GM18951 (cell line): ENCODE measurements at regions not wholly inside any gene's neighbourhood (a gene's known extent, or its start where the extent isn't known, plus 50 kb on each side); places are given as distances from the start of the nearest gene placed in this dataset.

Experiments
- POLR2A ChIP-seq: IDR thresholded peaks from 4 replicates; pipeline ENCODE4 v1.6.1; 2011; ENCODE audit warnings: mild to moderate bottlenecking; ENCODE audit not compliant: insufficient read length, insufficient read depth; ENCODE audit errors: extremely low read depth
- in situ Hi-C: fragments of 300-500 bp; cut with MboI; formaldehyde crosslinking; loops from one replicate; pipeline ENCODE4 v1.12.0; 2022; ENCODE audit warnings: low sequenced_read_pairs, mixed read lengths, inconsistent platforms; ENCODE audit not compliant: unreplicated experiment

DNA sequence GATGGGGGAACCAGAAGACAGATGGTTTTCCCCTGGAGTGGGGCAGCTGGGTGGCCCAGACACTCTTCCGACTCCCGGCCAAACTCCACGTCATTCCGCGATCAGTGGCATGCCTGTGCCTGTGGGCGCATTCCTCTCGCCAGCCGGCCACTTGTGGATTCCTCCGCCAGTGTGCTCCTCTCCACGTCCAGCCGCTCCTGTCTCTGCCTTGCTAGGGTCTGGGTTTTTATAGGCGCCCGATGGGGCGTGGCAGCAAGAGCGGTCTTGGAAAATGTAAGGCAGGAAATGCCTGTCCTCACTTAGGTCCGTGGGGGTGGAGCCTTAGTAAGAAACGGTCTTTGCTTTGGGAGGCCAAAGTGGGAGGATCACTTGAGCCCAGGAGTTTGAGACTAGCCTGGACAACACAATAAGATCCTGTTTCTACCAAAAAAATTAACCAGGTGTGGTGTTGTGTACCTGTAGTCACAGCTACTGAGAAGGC, 81.6 kb upstream of the SEPTIN5 start:
- in situ Hi-C loops = loop anchor here (25.0 kb wide), 1 partner anchor 445 kb away; the partner anchor contains the start of gene SLC25A1
- TF ChIP-seq POLR2A = no peak

DNA sequence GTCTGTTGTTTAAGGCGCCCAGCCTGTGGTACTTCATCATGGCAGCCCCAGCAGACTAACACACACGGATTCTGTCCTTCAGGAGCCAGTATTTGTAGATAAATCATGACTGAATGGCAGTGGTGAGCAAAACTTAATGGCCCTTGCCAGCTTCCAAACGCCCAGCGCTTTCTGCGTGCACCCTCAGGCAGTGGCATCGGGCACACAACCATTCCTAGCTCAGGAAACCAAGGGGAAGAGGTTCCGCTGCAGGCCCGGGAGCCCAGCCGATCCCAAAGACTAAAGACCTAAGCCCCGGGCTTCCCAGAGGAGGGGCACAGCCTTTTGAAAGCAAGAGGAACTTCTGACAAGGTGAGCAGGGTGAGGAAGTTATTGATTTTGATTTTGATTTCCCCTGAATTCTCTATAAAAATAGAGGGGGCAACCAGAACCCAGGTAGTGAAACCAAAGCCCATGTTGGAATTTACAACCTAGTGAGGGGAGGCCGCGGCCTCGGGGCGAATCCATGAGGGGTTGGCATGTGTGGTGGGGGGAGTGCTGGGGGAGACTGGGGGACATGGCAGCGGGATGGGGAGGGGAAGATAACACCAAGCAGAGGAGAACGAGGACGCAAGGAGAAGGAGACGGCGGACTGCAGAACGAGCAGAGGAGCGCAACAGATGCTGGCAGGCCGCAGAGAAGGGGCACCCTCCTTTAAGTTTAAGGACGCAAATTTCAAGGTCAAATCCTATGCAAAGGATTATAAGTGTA, 79.9 kb upstream of the SEPTIN5 start:
- TF ChIP-seq POLR2A = no peak
- in situ Hi-C loops = loop anchor here (25.0 kb wide), 1 partner anchor 447 kb away; the partner anchor contains the start of gene SLC25A1

DNA sequence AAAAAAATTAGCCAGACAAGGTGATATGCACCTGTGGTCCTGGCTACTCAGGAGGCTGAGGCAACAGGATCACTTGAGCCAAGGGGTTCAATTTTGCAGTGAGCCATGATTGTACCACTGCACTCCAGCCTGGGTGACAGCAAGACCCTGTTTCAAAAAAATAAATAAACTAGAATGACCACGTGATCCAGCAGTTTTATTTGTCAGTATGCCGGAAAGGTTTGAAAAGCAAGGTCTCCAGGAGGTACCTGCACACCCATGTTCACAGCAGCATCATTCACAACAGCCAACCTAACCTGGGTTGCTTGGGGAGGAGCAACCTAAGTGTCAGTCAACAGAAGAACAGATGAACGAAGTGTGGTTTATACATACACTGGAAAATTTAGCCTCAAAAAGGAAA, 78.7 kb upstream of the SEPTIN5 start:
- in situ Hi-C loops = loop anchor here (25.0 kb wide), 1 partner anchor 448 kb away; the partner anchor contains the start of gene SLC25A1
- no peak for TF ChIP-seq POLR2A

DNA sequence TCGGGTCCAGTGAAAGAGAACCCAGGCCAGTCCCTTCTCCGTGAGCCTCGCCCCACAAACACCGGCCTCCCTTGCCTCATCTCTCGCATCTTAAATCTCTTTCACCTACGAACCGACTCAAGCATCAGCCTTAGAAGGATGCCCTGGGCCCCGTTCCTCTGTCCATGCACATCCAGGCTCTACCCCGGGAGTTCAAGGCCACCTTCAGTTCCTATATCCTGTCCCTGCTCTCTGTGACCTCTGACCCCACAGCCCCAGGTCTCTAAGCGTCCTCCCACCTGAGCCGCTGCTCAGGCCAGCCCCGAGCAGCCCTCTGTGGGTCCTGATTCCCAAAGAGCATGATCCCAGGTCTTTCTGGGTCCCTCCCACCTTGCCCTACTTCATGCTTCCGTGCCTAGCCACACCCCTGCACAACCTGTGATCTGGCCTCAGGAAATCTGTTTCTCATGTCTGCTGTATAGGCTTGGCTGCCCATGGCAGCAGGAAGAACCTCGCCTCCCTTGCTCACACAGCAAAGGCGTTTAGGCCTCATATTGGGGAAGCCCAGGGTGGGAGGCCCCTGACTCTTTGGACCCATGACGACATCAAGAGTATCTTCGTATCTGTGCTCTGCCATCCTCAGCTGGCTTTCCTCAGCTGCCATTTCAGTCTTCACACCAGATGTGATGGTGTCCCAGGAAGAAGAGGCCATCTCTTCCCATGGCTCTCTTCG, 77.5 kb upstream of the SEPTIN5 start:
- no peak for TF ChIP-seq POLR2A
- in situ Hi-C loops = loop anchor here (25.0 kb wide), 1 partner anchor 450 kb away; the partner anchor contains the start of gene SLC25A1

DNA sequence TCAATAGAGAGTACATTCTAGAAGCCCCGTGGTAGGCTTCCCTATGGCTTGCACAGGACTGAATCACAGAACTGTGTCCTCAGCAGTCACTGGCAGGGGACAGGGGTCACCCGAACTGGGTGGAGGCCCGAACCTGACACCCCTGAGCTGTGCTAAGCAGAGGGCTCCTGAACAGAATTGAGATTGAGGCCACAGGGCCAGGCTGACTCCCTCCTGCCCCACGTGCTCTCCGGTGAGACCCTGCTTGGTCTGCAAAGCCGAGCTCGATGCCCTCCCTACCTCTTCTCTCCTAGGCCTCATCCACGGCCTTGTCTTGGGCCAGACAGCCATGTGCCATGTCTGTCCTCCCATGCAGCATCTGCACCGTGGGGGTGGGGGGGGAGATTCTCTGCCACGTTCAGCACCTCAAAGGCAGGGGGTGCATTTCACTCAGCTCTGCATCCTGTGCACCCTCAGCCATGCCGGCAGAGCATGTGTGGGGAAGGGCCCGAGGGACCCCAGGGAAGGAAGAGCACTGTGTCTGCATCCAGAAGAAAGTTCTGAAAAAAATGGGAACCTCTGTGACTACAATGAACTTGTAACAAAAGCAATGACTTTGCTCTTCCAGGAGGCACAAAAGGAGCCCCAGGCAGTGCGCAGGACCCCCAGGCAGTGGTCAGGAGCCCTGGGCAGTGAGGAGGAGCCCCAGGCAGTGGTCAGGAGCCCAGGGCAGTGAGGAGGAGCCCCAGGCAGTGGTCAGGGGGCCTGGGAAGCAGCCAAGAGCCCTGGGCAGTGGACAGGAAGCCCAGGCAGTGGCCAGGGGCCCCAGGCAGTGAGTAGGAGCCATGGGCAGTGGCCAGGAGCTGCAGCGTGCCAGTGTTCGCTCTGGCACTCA, 76.7 kb upstream of the SEPTIN5 start:
- in situ Hi-C loops = loop anchor here (25.0 kb wide), 1 partner anchor 450 kb away; the partner anchor contains the start of gene SLC25A1

DNA sequence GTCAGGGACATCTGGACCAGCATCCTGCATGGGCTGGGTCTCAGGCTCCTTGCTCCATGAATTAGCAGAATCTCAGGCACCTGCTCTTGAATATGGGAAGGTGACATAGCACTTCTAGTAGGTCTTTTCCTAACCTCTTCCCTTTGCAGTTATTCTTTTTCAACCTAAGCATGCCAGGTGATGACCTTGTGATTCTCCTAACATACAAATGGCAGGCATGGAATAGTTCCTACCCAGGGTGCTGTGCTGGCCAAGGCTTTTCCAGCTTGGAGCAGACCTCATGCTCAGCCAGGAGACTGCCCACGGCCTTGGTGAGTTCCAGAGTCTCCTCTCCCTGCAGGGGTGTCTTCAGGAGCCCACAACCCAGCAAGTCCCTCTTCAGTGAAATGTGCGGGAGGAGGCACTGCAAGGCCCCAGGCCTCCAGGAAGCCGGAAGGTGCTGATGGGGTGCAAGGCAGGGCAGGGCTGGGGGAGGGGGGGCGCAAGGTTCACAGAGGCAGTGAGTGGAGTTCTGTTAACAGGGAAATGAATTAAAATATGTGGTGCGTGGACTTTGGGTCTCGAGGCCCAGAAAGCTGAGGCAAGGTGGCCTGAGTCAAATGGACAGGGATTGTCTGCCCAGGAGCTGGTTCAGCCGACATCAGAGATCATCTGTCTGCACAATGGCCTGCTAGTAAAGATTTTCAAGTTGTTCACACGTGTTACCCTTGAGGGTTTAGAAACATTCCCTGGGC, 75.9 kb upstream of the SEPTIN5 start:
- in situ Hi-C loops = loop anchor here (25.0 kb wide), 1 partner anchor 451 kb away; the partner anchor contains the start of gene SLC25A1
- no peak for TF ChIP-seq POLR2A

More for the DNA sequence above, 76.7 kb upstream of the SEPTIN5 start:
- TF ChIP-seq POLR2A = no peak

DNA sequence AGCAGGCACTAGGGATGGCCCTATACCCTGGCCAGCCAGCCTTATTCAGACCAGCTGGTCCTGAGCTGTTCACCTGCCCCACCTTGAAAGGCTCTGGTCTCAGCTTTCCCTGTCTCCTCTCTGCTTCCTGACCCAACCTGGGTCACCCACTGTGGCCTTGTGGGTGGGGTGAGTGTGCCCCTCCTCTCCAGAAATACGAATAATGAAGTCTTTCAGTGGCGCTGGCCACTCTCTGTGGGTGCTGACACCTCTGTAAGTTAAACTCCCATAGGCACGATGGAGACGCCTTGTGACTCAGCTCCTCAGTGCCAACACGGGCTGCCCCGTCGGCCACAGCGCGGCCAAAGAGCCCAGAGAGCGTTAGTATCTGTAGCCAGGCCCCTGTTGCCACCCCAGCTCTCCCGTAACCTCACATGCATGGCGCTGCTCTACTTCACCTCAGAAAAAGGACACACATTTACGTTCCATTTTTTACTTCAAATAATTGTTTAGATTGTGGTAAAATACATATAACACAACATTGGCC, 74.6 kb upstream of the SEPTIN5 start:
- in situ Hi-C loops = loop anchor here (25.0 kb wide), 1 partner anchor 452 kb away; the partner anchor contains the start of gene SLC25A1
- no peak for TF ChIP-seq POLR2A

DNA sequence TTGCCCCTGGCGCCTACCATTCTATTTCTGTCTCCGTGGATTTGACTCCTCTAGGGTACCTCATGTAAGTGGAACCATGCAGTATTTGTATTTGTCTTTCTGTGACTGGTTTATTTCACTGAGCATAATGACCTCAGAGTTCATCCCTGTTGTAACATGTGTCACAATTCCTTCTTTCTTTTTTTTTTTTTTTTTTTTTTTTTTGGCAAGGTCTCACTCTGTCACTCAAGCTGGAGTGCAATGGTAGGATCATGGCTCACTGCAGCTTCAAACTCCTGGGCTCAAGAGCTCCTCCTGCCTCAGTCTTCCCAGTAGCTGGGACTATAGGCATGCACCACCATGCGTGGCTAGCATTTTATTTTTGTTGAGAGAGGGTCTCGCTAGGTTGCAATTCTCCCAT, 74.0 kb upstream of the SEPTIN5 start:
- no peak for TF ChIP-seq POLR2A
- in situ Hi-C loops = loop anchor here (25.0 kb wide), 1 partner anchor 453 kb away; the partner anchor contains the start of gene SLC25A1

DNA sequence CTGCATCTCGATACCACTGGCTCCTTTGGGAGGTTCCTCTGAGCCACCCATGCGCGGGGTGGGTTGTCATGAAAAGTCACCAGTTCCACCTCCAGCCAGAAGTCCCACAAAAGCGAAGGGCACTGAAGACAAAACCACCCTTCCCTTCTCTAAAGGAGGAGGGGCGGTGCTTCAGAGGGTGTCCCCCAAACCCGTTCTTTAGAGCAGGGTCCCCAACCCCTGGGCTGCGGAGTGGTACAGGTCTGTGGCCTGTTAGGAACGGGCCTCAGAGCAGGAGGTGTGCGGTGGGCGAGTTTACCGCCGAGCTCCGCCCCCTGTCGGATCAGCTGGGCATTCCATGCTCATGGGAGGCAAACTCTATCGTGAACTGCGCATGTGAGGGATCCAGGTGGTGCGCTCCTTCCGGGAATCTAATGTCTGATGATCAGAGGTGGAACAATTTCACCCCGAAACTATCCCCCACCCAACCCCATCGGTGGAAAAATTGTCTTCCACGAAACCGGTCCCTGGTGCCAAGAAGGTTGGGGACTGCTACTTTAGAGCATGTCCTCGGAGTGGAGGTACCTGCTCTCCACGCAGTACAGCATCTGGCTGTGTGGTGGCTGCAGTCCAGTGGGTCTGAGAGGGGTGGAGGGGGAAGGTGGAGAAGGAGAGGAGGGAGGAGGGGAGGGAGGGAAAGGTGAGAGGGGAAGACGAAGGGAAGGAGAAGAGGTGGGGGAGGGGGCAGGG, 72.9 kb upstream of the SEPTIN5 start:
- in situ Hi-C loops = loop anchor here (25.0 kb wide), 1 partner anchor 454 kb away; the partner anchor contains the start of gene SLC25A1
- no peak for TF ChIP-seq POLR2A

DNA sequence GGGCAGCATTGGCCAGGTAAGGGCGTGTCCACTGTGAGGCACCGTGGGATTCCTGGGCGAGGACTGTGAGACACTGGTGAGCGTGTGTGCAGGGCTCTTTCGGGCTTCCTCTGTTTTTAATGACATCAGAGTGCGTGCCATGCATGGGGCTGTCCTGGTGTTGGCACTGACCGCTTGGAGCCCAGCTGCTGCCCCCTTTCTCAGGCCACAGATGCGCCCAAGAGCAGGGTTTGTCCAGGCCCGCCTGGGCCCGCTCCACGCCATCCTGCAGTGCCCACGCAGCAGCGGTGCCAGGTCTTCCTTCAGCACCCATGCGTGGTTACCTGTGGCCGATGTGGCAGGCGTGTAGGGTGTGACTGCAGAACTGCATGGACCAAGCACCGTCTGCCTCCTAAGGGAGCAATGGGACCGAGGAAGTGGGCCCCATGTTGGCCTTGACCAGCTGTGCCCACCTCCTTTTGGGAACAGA, 72.3 kb upstream of the SEPTIN5 start:
- TF ChIP-seq POLR2A = no peak
- in situ Hi-C loops = loop anchor here (25.0 kb wide), 1 partner anchor 455 kb away; the partner anchor contains the start of gene SLC25A1
